GM12865 (cell line): ENCODE measurements at regions not wholly inside any gene's neighbourhood (a gene's known extent, or its start where the extent isn't known, plus 50 kb on each side); places are given as distances from the start of the nearest gene placed in this dataset.

ENCODE experiments used
- DNase-seq: peaks from one replicate; pipeline ENCODE4 v3.0.0; 2010; ENCODE audit warnings: low read depth
- H3K4me3 ChIP-seq: 2 replicates; pipeline ENCODE4 v1.5.1; 2011; ENCODE audit warnings: mild to moderate bottlenecking, low read depth, low read length, control low read depth
- TF ChIP-seq, protein P1 (sequence below): IDR thresholded peaks from 2 replicates; pipeline ENCODE4 v1.5.1; 2011; ENCODE audit warnings: low read length, control low read depth, low read depth, inconsistent platforms; ENCODE audit not compliant: insufficient read depth; ENCODE audit errors: missing control alignments

DNA sequence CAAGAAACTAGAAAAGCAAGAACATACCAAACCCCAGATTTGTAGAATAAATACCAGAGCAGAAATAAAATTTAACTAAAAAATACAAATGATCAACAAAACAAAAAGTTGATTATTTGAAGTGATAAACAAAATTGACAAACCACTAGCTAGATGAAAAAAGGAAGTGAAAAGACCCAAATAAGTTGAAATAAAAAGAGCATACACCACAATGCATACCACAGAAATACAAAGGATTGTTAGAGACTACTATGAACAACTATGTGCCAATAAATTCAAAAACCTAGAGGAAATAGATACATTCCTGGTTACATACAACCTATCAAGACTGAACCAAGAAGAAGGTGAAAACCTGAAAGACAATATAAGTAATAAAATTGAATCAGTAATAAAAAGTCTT, 333.4 kb downstream of the SH2D4B start:
- DNase-seq: peak; percentile 5
- TF ChIP-seq, protein P1, sequence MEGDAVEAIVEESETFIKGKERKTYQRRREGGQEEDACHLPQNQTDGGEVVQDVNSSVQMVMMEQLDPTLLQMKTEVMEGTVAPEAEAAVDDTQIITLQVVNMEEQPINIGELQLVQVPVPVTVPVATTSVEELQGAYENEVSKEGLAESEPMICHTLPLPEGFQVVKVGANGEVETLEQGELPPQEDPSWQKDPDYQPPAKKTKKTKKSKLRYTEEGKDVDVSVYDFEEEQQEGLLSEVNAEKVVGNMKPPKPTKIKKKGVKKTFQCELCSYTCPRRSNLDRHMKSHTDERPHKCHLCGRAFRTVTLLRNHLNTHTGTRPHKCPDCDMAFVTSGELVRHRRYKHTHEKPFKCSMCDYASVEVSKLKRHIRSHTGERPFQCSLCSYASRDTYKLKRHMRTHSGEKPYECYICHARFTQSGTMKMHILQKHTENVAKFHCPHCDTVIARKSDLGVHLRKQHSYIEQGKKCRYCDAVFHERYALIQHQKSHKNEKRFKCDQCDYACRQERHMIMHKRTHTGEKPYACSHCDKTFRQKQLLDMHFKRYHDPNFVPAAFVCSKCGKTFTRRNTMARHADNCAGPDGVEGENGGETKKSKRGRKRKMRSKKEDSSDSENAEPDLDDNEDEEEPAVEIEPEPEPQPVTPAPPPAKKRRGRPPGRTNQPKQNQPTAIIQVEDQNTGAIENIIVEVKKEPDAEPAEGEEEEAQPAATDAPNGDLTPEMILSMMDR: no peak

DNA sequence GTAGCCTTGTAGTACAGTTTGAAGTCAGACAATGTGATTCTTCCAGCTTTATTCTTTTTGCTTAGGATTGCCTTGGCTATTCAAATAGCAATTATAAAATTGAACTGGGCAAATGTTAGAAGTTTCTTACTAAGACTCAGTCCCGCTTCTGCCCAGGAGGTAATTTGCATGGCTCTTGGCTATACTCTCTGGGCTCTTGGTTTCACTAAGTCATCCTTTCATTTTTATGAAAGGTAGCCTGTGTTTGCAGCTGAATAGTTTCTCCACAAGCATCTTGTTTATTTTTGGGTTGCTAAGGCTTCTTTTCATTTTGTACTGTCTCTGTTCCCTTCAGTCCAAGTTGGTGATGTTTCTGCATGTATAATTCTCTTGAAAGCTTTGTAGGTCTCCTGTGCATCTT, 340.6 kb downstream of the SH2D4B start:
- TF ChIP-seq, protein P1: no peak
- H3K4me3 ChIP-seq: no peak overlapping the region
- DNase-seq: no peak

More for the DNA sequence above, 333.4 kb downstream of the SH2D4B start:
- no peak overlapping the region for H3K4me3 ChIP-seq

DNA sequence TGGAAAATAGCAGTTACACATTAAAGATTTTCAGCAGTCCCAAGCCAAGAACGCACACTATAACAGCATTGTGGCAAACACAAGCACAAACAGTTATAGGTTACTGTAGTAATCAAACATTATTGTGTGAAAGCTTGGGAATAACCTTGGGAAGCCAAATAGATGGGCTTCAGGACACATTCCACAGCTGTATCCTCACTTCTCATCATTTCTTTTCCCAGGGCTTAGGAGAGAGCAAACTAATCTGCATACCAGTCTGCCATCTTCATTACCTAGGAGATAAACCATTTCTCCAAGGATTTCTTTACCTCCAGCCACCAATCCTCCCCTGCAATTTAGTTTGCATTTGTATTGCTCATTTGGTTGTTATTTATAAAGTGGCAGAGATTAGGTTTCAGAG, 352.4 kb downstream of the SH2D4B start:
- no peak overlapping the region for H3K4me3 ChIP-seq
- TF ChIP-seq, protein P1: no peak
- no peak for DNase-seq

DNA sequence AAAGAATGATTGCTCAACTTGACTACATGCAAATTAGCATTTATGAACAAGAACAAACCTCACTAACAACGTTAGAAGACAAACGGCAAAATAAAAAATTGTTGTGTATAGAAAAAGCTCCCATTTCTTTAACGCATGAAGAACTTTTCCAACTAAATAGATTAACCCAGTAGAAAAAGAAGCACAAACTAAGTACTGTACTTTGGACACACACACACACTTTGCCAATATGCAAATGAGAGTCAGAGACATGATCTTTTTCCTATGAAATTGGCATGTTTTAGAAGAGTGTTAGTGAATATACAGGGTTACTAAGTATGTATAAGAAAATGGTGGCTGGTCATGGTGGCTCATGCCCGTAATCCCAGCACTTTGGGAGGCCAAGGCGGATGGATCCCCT, 355.6 kb downstream of the SH2D4B start:
- H3K4me3 ChIP-seq: no peak overlapping the region
- TF ChIP-seq, protein P1: no peak
- no peak for DNase-seq

DNA sequence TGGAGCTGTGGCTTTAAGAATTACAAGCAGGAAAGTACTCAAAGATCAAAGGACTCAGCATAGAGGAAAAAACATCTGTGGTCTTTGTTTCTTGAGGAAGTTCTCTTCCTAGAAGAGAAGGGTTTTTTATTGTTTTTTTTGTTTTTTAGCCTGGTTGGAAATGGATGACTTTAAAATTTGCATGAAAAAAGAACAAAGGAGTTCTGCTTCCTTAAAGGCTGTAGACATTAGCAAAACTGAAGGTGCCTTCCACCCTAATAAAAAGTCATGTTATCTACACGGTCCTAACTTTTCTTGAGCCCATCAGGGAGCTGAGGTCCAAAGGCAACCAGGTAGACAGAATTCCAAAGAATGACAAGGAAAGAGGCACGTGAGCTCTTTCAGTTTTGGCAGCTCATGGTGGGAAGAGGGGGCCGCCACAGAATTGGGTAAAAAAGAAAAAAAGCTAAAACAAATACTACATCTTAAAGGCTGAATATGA, 356.6 kb downstream of the SH2D4B start:
- no peak for DNase-seq
- no peak overlapping the region for H3K4me3 ChIP-seq
- TF ChIP-seq, protein P1: no peak

DNA sequence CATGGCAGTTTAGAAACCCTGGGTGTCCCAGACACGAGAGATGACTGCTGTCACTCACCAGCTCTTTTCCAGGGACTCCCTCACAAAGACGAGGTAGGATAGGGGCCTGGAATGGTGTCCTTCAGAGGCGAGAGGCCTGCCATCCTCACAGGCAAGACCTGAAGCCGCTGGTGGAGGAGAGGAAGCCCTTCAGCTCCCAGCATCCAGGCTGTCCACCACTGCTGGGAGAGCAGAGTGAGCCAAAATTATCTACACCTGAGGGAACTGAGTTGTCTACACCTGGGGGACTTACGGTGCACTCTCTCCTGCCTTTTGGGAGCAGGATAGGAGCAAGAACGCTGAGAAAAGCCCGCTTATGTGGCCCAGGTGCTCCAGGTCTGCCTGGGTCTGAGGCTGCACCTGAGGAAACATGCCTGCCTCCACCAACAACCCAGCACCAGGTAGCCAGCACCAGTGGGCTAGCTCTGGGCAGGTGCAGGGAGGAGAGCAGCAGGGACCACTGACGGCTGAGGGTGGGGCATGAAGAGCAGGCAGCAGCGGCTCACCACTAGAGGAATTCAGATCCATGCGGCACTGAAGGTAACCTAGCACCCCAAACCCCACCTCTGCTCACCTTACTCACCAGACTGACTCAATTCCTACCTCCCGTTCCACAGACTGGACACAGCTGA, 357.2 kb downstream of the SH2D4B start:
- TF ChIP-seq, protein P1: no peak
- no peak for DNase-seq
- no peak overlapping the region for H3K4me3 ChIP-seq

DNA sequence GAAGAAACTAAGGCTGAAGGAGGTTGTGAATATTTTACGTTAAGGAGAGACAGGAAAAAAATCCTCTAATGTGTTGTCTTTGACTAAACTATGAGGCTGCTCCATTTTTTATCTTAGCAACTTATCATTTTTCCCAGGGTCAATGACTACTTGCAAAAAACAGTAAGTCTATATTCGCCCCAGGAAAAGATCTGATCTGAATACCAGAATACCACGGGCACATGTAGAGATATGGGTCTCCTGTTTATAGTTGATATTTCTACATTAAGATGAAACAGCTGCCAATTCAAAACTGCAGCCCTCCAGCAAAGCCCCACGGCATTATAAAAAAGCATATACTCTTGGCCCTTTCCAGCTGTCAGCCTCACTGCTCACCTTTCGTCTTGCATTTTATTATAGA, 358.4 kb downstream of the SH2D4B start:
- TF ChIP-seq, protein P1: no peak
- DNase-seq: no peak
- H3K4me3 ChIP-seq: no peak overlapping the region
